Neutrophil (primary cell): ENCODE measurements at regions not wholly inside any gene's neighbourhood (a gene's known extent, or its start where the extent isn't known, plus 50 kb on each side); places are given as distances from the start of the nearest gene placed in this dataset.

Experiments used
- H3K27ac ChIP-seq: fragments of 200-600 bp; sonication (generic); 2 replicates; pipeline ENCODE4 v1.5.1; 2016; ENCODE audit warnings: mild to moderate bottlenecking, moderate library complexity
- H3K27me3 ChIP-seq: fragments of 200-600 bp; sonication (generic); 2 replicates; pipeline ENCODE4 v1.6.0; 2016; ENCODE audit warnings: mild to moderate bottlenecking
- H3K36me3 ChIP-seq: fragments of 200-600 bp; sonication (generic); 2 replicates; pipeline ENCODE4 v1.5.1; 2017
- H3K4me1 ChIP-seq, 2 experiments: fragments of 200-600 bp in 1 of 2; sonication (generic) in 1 of 2; 1 replicate in 1 of 2; 2 replicates in 1 of 2; pipeline versions ENCODE4 v1.5.1 to v1.6.1; 2013 to 2016; ENCODE audit warnings: low read depth in 1 of 2, low read length in 1 of 2, mild to moderate bottlenecking in 1 of 2, moderate library complexity in 1 of 2; ENCODE audit not compliant: control insufficient read depth in 1 of 2, insufficient read depth in 1 of 2
- H3K4me3 ChIP-seq, 2 experiments: fragments of 200-600 bp in 1 of 2; sonication (generic) in 1 of 2; 1 replicate in 1 of 2; 2 replicates in 1 of 2; pipeline ENCODE4 v1.5.1; 2013 to 2016; ENCODE audit warnings: low read depth in 1 of 2, low read length in 1 of 2, mild to moderate bottlenecking in 1 of 2, moderate library complexity in 1 of 2
- H3K9me3 ChIP-seq: fragments of 200-600 bp; sonication (generic); 2 replicates; pipeline ENCODE4 v1.5.1; 2016
- TF ChIP-seq, protein P1 (sequence below): fragments of 200-600 bp; sonication (generic); IDR thresholded peaks from 2 replicates; pipeline ENCODE4 v1.5.1; 2016; ENCODE audit warnings: antibody characterized with exemption

DNA sequence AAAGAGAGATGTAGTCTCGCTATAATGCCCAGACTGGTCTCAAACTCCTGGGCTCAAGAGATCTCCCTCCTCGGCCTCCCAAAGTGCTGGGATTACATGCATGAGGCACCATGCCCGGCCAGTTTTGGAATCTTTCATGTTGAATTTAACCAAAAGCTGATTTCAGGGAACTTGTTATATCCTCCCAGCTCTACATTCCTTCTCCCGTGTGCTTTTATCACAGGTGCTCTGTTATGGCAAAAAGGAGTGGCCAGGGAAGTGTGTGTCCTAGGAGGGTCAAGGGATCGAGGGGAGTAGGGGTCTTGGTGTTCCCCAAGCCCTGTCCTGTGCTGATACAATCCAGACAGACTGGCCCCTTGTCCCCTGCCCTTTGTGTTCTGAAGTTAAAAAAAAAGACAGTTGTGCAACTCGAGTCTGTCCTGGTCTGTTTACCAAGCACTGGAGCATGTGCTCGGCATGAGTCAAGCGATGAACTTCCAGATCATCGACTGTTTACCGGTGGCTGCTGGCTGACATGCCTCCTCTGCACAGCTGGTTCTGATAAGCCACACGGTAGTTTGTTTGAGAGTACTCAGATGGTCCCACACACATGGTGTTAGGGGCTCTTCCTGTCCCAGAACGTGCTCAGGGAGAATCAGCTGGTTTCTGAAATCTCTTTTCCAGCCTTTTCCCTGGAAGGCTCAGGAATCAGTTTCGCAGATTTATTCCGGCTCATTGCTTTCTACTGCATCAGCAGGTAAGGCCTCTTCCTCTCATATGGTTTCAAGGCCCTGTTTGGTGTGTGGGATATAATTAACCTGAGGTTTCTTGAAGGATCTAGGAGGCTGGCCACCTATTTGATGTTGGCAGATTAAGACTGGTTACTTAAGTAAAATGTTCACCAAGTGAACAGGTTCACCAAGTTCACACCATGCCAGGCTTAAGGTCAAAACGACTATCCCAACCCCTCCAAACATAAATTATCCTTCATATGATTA is 52.6 kb upstream of the NAA20 start:
- H3K9me3 ChIP-seq = no peaks in the 10 kb centered on the region
- H3K4me3 ChIP-seq = no peak overlapping the region
- H3K36me3 ChIP-seq = no peaks in the 10 kb centered on the region
- H3K27me3 ChIP-seq = no peaks in the 10 kb centered on the region
- TF ChIP-seq, protein P1, sequence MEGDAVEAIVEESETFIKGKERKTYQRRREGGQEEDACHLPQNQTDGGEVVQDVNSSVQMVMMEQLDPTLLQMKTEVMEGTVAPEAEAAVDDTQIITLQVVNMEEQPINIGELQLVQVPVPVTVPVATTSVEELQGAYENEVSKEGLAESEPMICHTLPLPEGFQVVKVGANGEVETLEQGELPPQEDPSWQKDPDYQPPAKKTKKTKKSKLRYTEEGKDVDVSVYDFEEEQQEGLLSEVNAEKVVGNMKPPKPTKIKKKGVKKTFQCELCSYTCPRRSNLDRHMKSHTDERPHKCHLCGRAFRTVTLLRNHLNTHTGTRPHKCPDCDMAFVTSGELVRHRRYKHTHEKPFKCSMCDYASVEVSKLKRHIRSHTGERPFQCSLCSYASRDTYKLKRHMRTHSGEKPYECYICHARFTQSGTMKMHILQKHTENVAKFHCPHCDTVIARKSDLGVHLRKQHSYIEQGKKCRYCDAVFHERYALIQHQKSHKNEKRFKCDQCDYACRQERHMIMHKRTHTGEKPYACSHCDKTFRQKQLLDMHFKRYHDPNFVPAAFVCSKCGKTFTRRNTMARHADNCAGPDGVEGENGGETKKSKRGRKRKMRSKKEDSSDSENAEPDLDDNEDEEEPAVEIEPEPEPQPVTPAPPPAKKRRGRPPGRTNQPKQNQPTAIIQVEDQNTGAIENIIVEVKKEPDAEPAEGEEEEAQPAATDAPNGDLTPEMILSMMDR = no peak
- H3K27ac ChIP-seq = no peak overlapping the region
- no peaks in the 10 kb centered on the region for H3K4me1 ChIP-seq

DNA sequence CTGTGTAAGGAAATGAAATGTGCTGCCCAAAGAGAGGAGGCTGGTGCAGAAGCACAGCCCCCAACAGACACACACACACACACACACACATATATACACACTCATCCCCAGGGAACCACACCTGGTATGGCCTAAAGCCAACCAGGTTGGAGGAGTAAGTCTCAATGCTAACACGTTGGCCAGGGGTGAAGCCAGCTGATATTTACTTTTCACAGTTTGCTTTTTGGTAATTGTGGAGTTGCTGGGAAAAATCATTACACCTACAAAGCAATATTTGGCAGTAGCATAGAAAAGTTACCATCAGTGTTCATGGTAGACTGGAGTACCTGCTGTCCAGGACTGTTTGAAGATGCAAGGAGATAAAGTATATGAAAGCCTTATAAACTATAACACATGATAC is 50.3 kb upstream of the NAA20 start:
- Histone ChIP-seq H3K4me1 (no peaks in the 10 kb centered on the region), H3K4me3 (no peak overlapping the region), H3K9me3 (no peaks in the 10 kb centered on the region), H3K27me3 (peaks cover 12% of the 10 kb centered on the region), H3K27ac (no peak overlapping the region), H3K36me3 (no peaks in the 10 kb centered on the region)
- TF ChIP-seq, protein P1 = no peak
